Lung (tissue), 11 donors: ENCODE measurements at regions not wholly inside any gene's neighbourhood (a gene's known extent, or its start where the extent isn't known, plus 50 kb on each side); places are given as distances from the start of the nearest gene placed in this dataset.

Experiments used
- ATAC-seq: fragments of 200-7000 bp; cut with Tn5 transposase; one replicate; pipeline ENCODE4 v1.9.1; 2020; ENCODE audit warnings: moderate number of reproducible peaks; ENCODE audit not compliant: insufficient read depth, low FRiP score
- DNase-seq, 3 donors: peaks; one replicate each; pipeline ENCODE4 v3.0.0-alpha.2; 2013 to 2017
- H3K27ac ChIP-seq, 2 donors: one replicate each; pipeline ENCODE4 v1.5.1; 2013; ENCODE audit warnings: mild to moderate bottlenecking in 2 of 2, moderate library complexity in 2 of 2, control low read depth in 1 of 2, inconsistent platforms in 1 of 2, low read depth in 1 of 2, low read length in 1 of 2
- H3K27me3 ChIP-seq, 3 donors: one replicate each; pipeline ENCODE4 v1.5.1; 2013; ENCODE audit warnings: low read length in 2 of 3; ENCODE audit not compliant: control insufficient read depth in 3 of 3, insufficient read depth in 3 of 3
- H3K36me3 ChIP-seq, 4 donors: one replicate each; pipeline ENCODE4 v1.5.1; 2013; ENCODE audit warnings: low read length in 4 of 4, mild to moderate bottlenecking in 1 of 4, moderate library complexity in 1 of 4; ENCODE audit not compliant: control insufficient read depth in 4 of 4, insufficient read depth in 4 of 4
- H3K4me1 ChIP-seq, 5 donors: one replicate each; pipeline ENCODE4 v1.5.1; 2013; ENCODE audit warnings: low read length in 5 of 5, mild to moderate bottlenecking in 2 of 5, moderate library complexity in 1 of 5; ENCODE audit not compliant: control insufficient read depth in 5 of 5, insufficient read depth in 5 of 5
- H3K4me3 ChIP-seq: one replicate; pipeline ENCODE4 v1.5.1; 2013; ENCODE audit warnings: mild to moderate bottlenecking, control low read depth, moderate library complexity
- H3K9ac ChIP-seq, 2 donors: one replicate each; pipeline ENCODE4 v1.5.1; 2013; ENCODE audit warnings: low read length in 2 of 2, control low read depth in 1 of 2; ENCODE audit not compliant: insufficient read depth in 1 of 2
- H3K9me3 ChIP-seq, 4 donors: one replicate each; pipeline ENCODE4 v1.5.1; 2013; ENCODE audit warnings: low read length in 3 of 4, mild to moderate bottlenecking in 1 of 4, moderate library complexity in 1 of 4; ENCODE audit not compliant: control insufficient read depth in 4 of 4, insufficient read depth in 3 of 4
- WGBS, 2 donors: extraction: QIAGEN DNeasy Blood & Tissue Kit; methylation state at CpG; one replicate each; pipeline ENCODE4 v1.1.7; 2013; 5-methylcytosine and 5-hydroxymethylcytosine counted together
- TF ChIP-seq, protein P1 (sequence below): IDR thresholded peaks from 2 replicates; pipeline ENCODE4 v1.5.1; 2012; ENCODE audit warnings: mild to moderate bottlenecking; ENCODE audit errors: control extremely low read depth, extremely low read depth
- donor health status: control.
- donor health status: control.
- donor health status: Bipolar disorder and iron deficiency.
- donor health status: healthy.
- donor health status: DM: yes; HTN: yes; CAD: no.

DNA sequence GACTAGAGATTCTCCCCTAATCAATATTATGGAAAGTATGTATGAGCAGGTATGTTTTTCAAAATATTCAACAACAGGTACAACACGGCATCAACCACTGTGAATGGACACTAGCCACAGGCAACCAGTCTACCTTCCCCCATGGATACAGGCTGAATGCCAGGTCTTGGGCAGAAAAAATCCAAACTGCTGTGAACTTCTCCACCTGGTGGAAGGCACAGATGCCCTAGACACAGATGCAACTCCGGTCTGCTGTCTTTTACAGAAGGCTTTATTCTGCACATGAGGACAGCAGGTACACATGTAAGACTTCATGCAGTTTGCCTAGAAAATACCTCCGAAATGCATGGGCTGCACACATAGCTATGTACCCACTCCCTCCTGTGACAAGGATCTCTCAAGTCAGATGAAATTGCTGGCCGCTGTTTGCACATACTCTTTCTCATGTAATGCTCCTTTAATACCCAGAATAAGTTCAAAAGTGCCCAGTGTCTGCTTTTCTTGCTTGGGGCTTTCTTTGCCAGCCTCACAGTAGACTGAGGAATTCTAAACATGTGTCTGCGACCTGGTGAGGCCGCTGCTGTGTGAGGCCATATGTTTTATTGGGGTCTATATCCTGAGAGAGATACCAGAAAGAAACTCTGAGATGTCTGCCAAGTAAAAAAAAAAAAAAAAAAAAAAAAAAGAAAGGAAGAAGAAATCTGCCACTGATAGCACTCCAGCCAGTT lies 325.9 kb downstream of the FOXO1 start:
- peaks cover 4 to 36% (median 12%) of the 10 kb centered on the region in 5 donors for H3K4me1 ChIP-seq
- DNase-seq (peak in 2 of 3 donors; percentile 55 to 67), ATAC-seq (no peak)
- H3K27me3 ChIP-seq = peaks cover 0 to 3% (median 0%) of the 10 kb centered on the region in 3 donors
- no peaks in the 10 kb centered on the region for H3K36me3 ChIP-seq
- H3K9ac ChIP-seq = no peak overlapping the region
- H3K27ac ChIP-seq = no peak overlapping the region
- TF ChIP-seq, protein P1, sequence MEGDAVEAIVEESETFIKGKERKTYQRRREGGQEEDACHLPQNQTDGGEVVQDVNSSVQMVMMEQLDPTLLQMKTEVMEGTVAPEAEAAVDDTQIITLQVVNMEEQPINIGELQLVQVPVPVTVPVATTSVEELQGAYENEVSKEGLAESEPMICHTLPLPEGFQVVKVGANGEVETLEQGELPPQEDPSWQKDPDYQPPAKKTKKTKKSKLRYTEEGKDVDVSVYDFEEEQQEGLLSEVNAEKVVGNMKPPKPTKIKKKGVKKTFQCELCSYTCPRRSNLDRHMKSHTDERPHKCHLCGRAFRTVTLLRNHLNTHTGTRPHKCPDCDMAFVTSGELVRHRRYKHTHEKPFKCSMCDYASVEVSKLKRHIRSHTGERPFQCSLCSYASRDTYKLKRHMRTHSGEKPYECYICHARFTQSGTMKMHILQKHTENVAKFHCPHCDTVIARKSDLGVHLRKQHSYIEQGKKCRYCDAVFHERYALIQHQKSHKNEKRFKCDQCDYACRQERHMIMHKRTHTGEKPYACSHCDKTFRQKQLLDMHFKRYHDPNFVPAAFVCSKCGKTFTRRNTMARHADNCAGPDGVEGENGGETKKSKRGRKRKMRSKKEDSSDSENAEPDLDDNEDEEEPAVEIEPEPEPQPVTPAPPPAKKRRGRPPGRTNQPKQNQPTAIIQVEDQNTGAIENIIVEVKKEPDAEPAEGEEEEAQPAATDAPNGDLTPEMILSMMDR = no peak
- no peak overlapping the region for H3K4me3 ChIP-seq
- H3K9me3 ChIP-seq = peaks cover 0 to 2% (median 0%) of the 10 kb centered on the region in 4 donors
- WGBS, 2 donors = 74 to 92% methylated on average over 6 of the region's 6 CpGs

DNA sequence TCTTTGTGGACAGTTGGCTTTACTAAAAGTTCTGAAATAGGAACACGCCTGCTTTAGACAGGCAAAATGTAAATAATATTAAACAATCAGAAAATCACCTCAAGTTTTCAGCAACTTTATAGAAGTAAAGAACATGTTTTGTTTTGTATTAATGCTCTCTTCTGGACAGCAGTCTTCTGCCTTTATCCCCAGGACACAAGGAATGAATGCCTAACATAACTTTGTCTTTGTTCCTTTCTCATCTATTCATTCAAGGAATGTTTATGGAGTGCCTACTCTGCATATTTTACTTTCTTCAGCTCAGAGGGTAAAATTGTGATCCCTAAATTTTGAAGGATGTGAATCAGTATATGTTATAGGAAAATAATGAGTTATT lies 325.4 kb downstream of the FOXO1 start:
- Histone ChIP-seq H3K36me3 (no peaks in the 10 kb centered on the region), H3K27me3 (peaks cover 0 to under 1% (median 0%) of the 10 kb centered on the region in 3 donors), H3K4me1 (peaks cover 4 to 41% (median 12%) of the 10 kb centered on the region in 5 donors), H3K9me3 (no peaks in the 10 kb centered on the region), H3K9ac (no peak overlapping the region), H3K4me3 (no peak overlapping the region), H3K27ac (no peak overlapping the region)
- WGBS, 2 donors = 57 to 90% methylated on average over 1 of the region's 1 CpG
- TF ChIP-seq, protein P1 = no peak
- no peak for ATAC-seq
- no peak for DNase-seq

DNA sequence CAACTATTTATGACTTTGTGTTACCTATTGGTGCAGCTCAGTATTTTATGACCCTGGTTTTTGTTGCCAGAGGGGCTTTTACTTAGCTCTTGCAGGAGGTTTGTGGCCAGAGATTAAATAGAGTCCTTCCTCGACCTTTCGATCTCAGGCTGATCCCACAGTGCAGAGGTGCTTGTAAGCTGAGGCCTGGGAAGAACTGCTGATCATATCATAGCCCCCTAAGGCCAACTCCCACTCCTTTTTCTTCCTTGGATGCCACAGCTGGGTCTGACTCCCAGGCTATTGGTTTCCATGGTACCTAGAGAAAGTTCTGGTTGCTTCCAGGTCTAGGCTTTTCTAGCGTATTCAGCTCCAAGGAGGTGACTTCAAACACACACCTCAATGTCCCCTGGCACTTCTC lies 324.9 kb downstream of the FOXO1 start:
- Histone ChIP-seq H3K36me3 (no peaks in the 10 kb centered on the region), H3K27me3 (no peaks in the 10 kb centered on the region), H3K4me3 (no peak overlapping the region), H3K9ac (no peak overlapping the region), H3K27ac (no peak overlapping the region), H3K9me3 (no peaks in the 10 kb centered on the region), H3K4me1 (peaks cover 4 to 42% (median 12%) of the 10 kb centered on the region in 5 donors)
- no peak for ATAC-seq
- no peak for DNase-seq
- TF ChIP-seq, protein P1 = no peak
- WGBS, 2 donors = 94 to 97% methylated on average over 3 of the region's 3 CpGs
